Vagina (tissue), 2 donors: ENCODE measurements at regions not wholly inside any gene's neighbourhood (a gene's known extent, or its start where the extent isn't known, plus 50 kb on each side); places are given as distances from the start of the nearest gene placed in this dataset.

Experiments used
- CTCF ChIP-seq, 3 experiments: fragments of 450-650 bp in 2 of 3; fragments of 200-600 bp in 1 of 3; sonication (generic) in 1 of 3; IDR thresholded peaks; one replicate each; pipeline ENCODE4 v1.5.1; 2017 to 2019; ENCODE audit warnings: antibody characterized with exemption in 3 of 3, mild to moderate bottlenecking in 2 of 3, moderate library complexity in 2 of 3
- POLR2A ChIP-seq, 2 donors: fragments of 450-650 bp; IDR thresholded peaks; one replicate each; pipeline ENCODE4 v1.6.1; 2017; ENCODE audit warnings: antibody characterized with exemption in 2 of 2, mild to moderate bottlenecking in 2 of 2, moderate library complexity in 2 of 2
- POLR2AphosphoS5 ChIP-seq, 2 donors: sonication (generic); formaldehyde crosslinking; IDR thresholded peaks; one replicate each; pipeline ENCODE4 v1.9.0; 2017; ENCODE audit warnings: antibody characterized with exemption in 2 of 2, mild to moderate bottlenecking in 2 of 2, low read depth in 1 of 2; ENCODE audit not compliant: insufficient read depth in 1 of 2

DNA sequence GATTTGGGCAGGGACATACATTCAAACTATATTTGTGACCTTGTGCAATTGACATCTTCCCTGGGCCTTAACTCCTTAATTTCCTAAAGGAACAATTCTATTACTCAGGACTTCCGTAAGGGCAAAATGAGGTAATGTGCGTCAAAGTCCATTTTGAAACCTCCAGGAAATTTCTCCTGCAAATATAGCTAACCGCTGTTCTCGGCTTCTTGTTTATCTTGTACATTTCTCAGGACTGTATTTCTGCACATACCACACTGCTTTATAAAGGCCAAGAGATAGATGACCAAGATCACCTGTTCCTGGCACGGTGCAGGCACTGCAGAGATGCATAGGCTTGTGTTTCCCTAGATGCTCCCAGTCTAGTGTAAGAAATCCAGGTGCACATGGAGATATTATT is 1009.4 kb downstream of the BCL11B start:
- TF ChIP-seq CTCF (IDR thresholded peaks at IDR 0.05) (no peak), POLR2AphosphoS5 (IDR thresholded peaks at IDR 0.05; ENCODE audit: insufficient read depth in 1 of 2, low read depth in 1 of 2) (no peak), POLR2A (IDR thresholded peaks at IDR 0.05) (no peak)
